HAP-1 (cell line): ENCODE measurements at regions not wholly inside any gene's neighbourhood (a gene's known extent, or its start where the extent isn't known, plus 50 kb on each side); places are given as distances from the start of the nearest gene placed in this dataset.

Source experiments
- DNase-seq, 2 experiments: peaks; one replicate each; pipeline ENCODE4 v3.0.0-alpha.2; 2016 to 2020; ENCODE audit warnings: low spot score in 2 of 2
- H3K27me3 ChIP-seq: fragments of 250-450 bp; sonication (Bioruptor Pico); 2 replicates; pipeline ENCODE4 v1.5.1; 2020; ENCODE audit warnings: low read depth, mild to moderate bottlenecking, moderate library complexity
- H3K36me3 ChIP-seq: fragments of 250-450 bp; sonication (Bioruptor Pico); replicated peaks from 2 replicates; pipeline ENCODE4 v1.5.1; 2020; ENCODE audit warnings: mild to moderate bottlenecking
- H3K4me1 ChIP-seq: fragments of 250-450 bp; sonication (Bioruptor Pico); 2 replicates; pipeline ENCODE4 v1.5.1; 2020; ENCODE audit warnings: mild to moderate bottlenecking
- H3K4me3 ChIP-seq: fragments of 250-450 bp; sonication (Bioruptor Pico); 2 replicates; pipeline ENCODE4 v1.5.1; 2020; ENCODE audit warnings: mild to moderate bottlenecking, moderate library complexity
- H3K9me3 ChIP-seq: fragments of 250-450 bp; sonication (Bioruptor Pico); 2 replicates; pipeline ENCODE4 v1.5.1; 2020; ENCODE audit warnings: mild to moderate bottlenecking, moderate library complexity
- in situ Hi-C: fragments of 300-500 bp; cut with MboI; formaldehyde crosslinking; loops from 3 replicates; pipeline ENCODE4 v1.14.3; 2020; ENCODE audit warnings: low sequenced_read_pairs, inconsistent platforms, mixed read lengths

GRCh38 chr6:21436625-21437024 is 156.9 kb upstream of the SOX4 start:
- Histone ChIP-seq H3K4me3 (no peak overlapping the region), H3K36me3 (no peaks in the 10 kb centered on the region), H3K27me3 (no peaks in the 10 kb centered on the region), H3K9me3 (no peaks in the 10 kb centered on the region; the same call in 1 of the 2 replicates), H3K4me1 (no peaks in the 10 kb centered on the region; the same call in 1 of the 2 replicates)
- in situ Hi-C loops: no loop called here
- DNase-seq: no peak

GRCh38 chr6:21437581-21437980 is 156.0 kb upstream of the SOX4 start:
- in situ Hi-C loops: no loop called here
- DNase-seq: no peak
- Histone ChIP-seq H3K36me3 (no peaks in the 10 kb centered on the region), H3K9me3 (no peaks in the 10 kb centered on the region), H3K27me3 (no peaks in the 10 kb centered on the region), H3K4me1 (no peaks in the 10 kb centered on the region; the same call in 1 of the 2 replicates), H3K4me3 (no peak overlapping the region)

GRCh38 chr6:21438237-21438985 is 155.1 kb upstream of the SOX4 start:
- no peaks in the 10 kb centered on the region for H3K36me3 ChIP-seq
- H3K9me3 ChIP-seq: no peaks in the 10 kb centered on the region
- DNase-seq: no peak
- no peak overlapping the region for H3K4me3 ChIP-seq
- H3K4me1 ChIP-seq: no peaks in the 10 kb centered on the region; the same call in 1 of the 2 replicates
- in situ Hi-C loops: no loop called here
- H3K27me3 ChIP-seq: no peaks in the 10 kb centered on the region

- Histone ChIP-seq H3K27me3 (no peaks in the 10 kb centered on the region), H3K36me3 (no peaks in the 10 kb centered on the region), H3K9me3 (no peaks in the 10 kb centered on the region), H3K4me3 (no peak overlapping the region), H3K4me1 (no peaks in the 10 kb centered on the region; the same call in 1 of the 2 replicates)
- in situ Hi-C loops: no loop called here
- no peak for DNase-seq
Measured at GRCh38 chr6:21438986-21439352, 154.6 kb upstream of the SOX4 start.

- Histone ChIP-seq H3K4me3 (no peak overlapping the region), H3K36me3 (no peaks in the 10 kb centered on the region), H3K9me3 (no peaks in the 10 kb centered on the region), H3K4me1 (no peaks in the 10 kb centered on the region), H3K27me3 (no peaks in the 10 kb centered on the region; the same call in 1 of the 2 replicates)
- no peak for DNase-seq
- in situ Hi-C loops: no loop called here
Measured at GRCh38 chr6:21441386-21441785, 152.2 kb upstream of the SOX4 start.

- H3K27me3 ChIP-seq: no peaks in the 10 kb centered on the region; the same call in 1 of the 2 replicates
- H3K36me3 ChIP-seq: no peaks in the 10 kb centered on the region
- DNase-seq: no peak
- no peaks in the 10 kb centered on the region for H3K4me1 ChIP-seq
- H3K9me3 ChIP-seq: no peaks in the 10 kb centered on the region
- in situ Hi-C loops: no loop called here
- H3K4me3 ChIP-seq: no peak overlapping the region
Measured at GRCh38 chr6:21442874-21443273, 150.7 kb upstream of the SOX4 start.

GRCh38 chr6:21444711-21445260 is 148.8 kb upstream of the SOX4 start:
- Histone ChIP-seq H3K9me3 (no peaks in the 10 kb centered on the region), H3K4me1 (no peaks in the 10 kb centered on the region), H3K36me3 (no peaks in the 10 kb centered on the region), H3K4me3 (no peak overlapping the region), H3K27me3 (no peaks in the 10 kb centered on the region; the same call in 1 of the 2 replicates)
- DNase-seq: no peak
- in situ Hi-C loops: no loop called here

GRCh38 chr6:21447987-21448386 is 145.6 kb upstream of the SOX4 start:
- Histone ChIP-seq H3K4me1 (no peaks in the 10 kb centered on the region), H3K27me3 (no peaks in the 10 kb centered on the region; the same call in 1 of the 2 replicates), H3K9me3 (no peaks in the 10 kb centered on the region), H3K36me3 (no peaks in the 10 kb centered on the region), H3K4me3 (no peak overlapping the region)
- in situ Hi-C loops: no loop called here
- no peak for DNase-seq

- Histone ChIP-seq H3K4me3 (no peak overlapping the region), H3K4me1 (no peaks in the 10 kb centered on the region), H3K27me3 (no peaks in the 10 kb centered on the region; the same call in 1 of the 2 replicates), H3K36me3 (no peaks in the 10 kb centered on the region), H3K9me3 (no peaks in the 10 kb centered on the region)
- DNase-seq: no peak
- in situ Hi-C loops: no loop called here
Measured at GRCh38 chr6:21448485-21449109, 145.0 kb upstream of the SOX4 start.

GRCh38 chr6:21450149-21450548 is 143.4 kb upstream of the SOX4 start:
- H3K4me1 ChIP-seq: no peaks in the 10 kb centered on the region
- no peak for DNase-seq
- H3K36me3 ChIP-seq: no peaks in the 10 kb centered on the region
- in situ Hi-C loops: no loop called here
- H3K9me3 ChIP-seq: no peaks in the 10 kb centered on the region
- no peak overlapping the region for H3K4me3 ChIP-seq
- no peaks in the 10 kb centered on the region; the same call in 1 of the 2 replicates for H3K27me3 ChIP-seq

- in situ Hi-C loops: no loop called here
Measured at GRCh38 chr6:21450628-21451027, 142.9 kb upstream of the SOX4 start.

GRCh38 chr6:21451546-21452013 is 142.0 kb upstream of the SOX4 start:
- no peaks in the 10 kb centered on the region for H3K27me3 ChIP-seq
- in situ Hi-C loops: no loop called here
- H3K4me3 ChIP-seq: no peak overlapping the region
- H3K36me3 ChIP-seq: no peaks in the 10 kb centered on the region
- no peak for DNase-seq
- no peaks in the 10 kb centered on the region for H3K9me3 ChIP-seq
- no peaks in the 10 kb centered on the region for H3K4me1 ChIP-seq

More at GRCh38 chr6:21450628-21451027, 142.9 kb upstream of the SOX4 start:
- Histone ChIP-seq H3K27me3 (no peaks in the 10 kb centered on the region), H3K4me1 (no peaks in the 10 kb centered on the region), H3K36me3 (no peaks in the 10 kb centered on the region), H3K9me3 (no peaks in the 10 kb centered on the region), H3K4me3 (no peak overlapping the region)
- no peak for DNase-seq

- in situ Hi-C loops: no loop called here
- Histone ChIP-seq H3K27me3 (no peaks in the 10 kb centered on the region), H3K4me1 (no peaks in the 10 kb centered on the region), H3K36me3 (no peaks in the 10 kb centered on the region), H3K9me3 (no peaks in the 10 kb centered on the region), H3K4me3 (no peak overlapping the region)
- no peak for DNase-seq
Measured at GRCh38 chr6:21454262-21454661, 139.3 kb upstream of the SOX4 start.

GRCh38 chr6:21455071-21455470 is 138.5 kb upstream of the SOX4 start:
- H3K36me3 ChIP-seq: no peaks in the 10 kb centered on the region
- H3K4me1 ChIP-seq: no peaks in the 10 kb centered on the region
- in situ Hi-C loops: no loop called here
- no peaks in the 10 kb centered on the region for H3K27me3 ChIP-seq
- no peak for DNase-seq
- H3K9me3 ChIP-seq: no peaks in the 10 kb centered on the region
- no peak overlapping the region for H3K4me3 ChIP-seq
